Epidermal melanocyte (primary cell): ENCODE measurements at regions not wholly inside any gene's neighbourhood (a gene's known extent, or its start where the extent isn't known, plus 50 kb on each side); places are given as distances from the start of the nearest gene placed in this dataset.

ENCODE experiments used
- DNase-seq: peaks from one replicate; pipeline ENCODE4 v3.0.0; 2011; ENCODE audit warnings: low spot score; ENCODE audit not compliant: insufficient read length

- no peak for DNase-seq
Observed at GRCh38 chr10:78830062-78830975, 238.4 kb upstream of the ZMIZ1 start.

GRCh38 chr10:78830976-78831375 lies 237.8 kb upstream of the ZMIZ1 start:
- no peak for DNase-seq

GRCh38 chr10:78831461-78831860 lies 237.3 kb upstream of the ZMIZ1 start:
- DNase-seq, result no peak

DNA sequence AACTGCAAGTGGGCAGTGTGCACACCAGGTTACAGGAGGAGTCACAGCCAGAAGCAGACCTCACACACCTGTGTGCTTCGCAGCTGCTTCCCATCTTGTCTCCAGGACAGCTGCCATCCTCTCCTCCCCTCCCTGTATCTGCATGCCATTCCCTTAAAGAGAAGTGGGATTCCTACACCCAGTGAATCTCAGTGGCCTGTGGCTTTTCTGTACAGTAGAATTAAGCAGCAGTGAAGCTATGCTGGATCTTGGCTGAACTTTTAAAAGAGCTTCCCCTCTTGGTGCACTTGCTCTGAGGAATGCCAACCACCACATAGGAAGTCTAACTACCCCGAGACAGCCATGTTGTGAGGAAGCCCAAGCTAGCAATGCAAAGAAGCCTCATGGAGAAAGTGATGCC lies 236.5 kb upstream of the ZMIZ1 start:
- no peak for DNase-seq

- no peak for DNase-seq
Observed at GRCh38 chr10:78838141-78838657, 230.6 kb upstream of the ZMIZ1 start.

DNA sequence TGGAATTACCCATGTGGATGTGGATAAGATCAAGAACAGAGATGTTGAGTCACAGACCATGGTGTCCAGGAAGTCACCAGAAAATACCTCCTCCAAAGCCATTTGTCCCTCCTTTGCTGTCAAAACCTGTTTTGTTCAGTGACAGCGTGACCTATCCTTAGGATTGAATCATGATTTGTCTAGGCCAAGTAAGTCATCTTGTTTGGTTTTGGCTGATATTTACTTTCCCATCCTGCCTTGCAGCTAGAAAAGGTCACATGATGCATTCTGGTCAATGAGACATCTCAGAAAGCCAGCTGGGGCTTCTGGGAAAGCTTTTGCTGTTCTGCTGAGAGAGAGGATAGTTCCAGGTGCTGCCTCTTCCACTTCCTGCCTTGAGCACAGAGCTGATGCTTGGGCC lies 225.3 kb upstream of the ZMIZ1 start:
- DNase-seq, result no peak

DNA sequence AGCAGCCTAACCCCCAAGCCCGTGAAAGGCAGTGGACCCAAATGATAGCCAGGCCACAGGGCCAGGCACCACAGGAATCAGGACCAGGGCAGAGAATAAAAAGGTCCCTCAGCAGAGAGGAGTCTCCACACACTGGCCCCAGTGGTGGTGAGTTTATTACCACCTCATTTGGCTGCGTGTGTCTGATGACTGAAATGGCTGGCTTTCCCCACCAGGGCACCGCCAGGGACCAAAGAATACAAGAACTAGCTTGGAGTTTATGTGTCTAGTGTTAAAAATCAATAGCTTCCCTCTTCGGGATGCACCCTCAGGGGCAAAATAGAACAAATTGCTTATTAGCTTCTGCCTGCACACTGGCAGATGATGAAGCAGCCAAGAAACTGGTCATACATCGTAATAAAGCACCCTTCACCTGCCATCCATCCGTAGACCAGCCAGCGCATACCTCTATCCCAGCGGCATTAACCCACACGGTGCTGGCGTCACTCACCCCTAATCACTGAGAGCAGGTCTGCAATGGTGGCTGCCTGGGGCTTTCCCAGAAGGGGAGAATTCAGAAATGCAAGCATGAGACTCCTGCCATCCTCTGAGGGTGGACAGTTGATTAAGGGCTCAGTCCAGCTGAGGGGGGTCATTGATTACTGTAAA lies 223.7 kb upstream of the ZMIZ1 start:
- DNase-seq, result no peak

GRCh38 chr10:78846071-78846470 lies 222.7 kb upstream of the ZMIZ1 start:
- no peak for DNase-seq

DNA sequence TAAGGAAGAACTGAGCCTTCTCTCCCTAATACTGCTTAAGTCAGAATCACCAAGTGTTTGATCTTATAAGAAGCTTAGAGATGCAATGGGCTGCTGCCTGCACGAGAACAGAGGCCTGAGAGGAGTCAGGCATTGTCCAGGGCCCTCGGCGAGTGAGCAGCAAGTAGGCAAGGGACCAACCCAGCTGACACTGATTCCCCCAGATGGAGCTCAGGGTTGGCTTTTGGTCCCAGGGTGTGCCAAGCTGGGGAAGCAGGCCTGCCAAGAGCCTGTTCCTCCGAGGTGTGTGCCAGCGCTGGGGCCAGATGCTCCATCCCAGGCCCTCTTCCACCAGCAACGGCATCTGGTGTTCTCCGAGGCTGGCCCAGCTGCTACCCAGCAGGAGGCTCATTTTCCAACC lies 222.0 kb upstream of the ZMIZ1 start:
- DNase-seq, result no peak

DNA sequence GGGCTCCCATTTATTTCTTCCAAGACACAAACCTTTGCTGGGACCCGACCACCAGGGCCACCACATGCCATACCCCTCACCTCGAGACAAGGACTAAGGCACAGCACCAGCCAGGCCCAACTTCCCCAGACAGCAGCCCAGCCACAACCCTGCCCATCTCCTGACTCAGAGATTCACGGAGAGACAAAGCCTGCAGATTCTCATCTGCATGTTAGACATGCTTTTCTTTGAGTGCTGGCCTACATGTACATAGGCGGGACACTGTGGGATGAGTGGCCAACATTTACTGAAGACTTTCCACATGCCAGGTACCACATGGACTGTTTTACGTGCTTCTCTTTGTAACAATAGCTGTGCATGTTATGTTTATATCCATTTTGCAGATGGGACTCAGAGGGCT lies 221.3 kb upstream of the ZMIZ1 start:
- DNase-seq, result no peak

DNA sequence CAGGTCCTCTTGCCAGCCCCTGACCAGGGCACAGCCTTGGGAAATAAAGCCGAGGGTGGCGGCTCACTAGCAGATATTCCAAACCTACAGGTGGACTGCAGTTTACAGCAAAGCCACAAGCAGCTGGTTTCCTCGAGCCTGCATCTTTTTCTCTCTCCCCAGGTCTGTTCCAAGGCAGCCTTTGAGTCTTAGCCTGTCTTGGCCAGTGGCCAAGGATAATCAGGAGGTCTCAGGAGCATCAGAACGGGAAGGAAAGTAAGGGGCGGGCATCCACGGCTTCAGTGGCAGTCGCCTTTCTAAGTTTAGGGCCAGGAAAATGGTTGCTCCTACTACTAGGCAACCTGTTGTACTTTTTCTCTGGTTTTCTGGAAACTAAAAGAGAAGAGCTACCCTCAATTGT lies 219.7 kb upstream of the ZMIZ1 start:
- DNase-seq, result no peak

- no peak for DNase-seq
Observed at GRCh38 chr10:78849731-78850130, 219.0 kb upstream of the ZMIZ1 start.

DNA sequence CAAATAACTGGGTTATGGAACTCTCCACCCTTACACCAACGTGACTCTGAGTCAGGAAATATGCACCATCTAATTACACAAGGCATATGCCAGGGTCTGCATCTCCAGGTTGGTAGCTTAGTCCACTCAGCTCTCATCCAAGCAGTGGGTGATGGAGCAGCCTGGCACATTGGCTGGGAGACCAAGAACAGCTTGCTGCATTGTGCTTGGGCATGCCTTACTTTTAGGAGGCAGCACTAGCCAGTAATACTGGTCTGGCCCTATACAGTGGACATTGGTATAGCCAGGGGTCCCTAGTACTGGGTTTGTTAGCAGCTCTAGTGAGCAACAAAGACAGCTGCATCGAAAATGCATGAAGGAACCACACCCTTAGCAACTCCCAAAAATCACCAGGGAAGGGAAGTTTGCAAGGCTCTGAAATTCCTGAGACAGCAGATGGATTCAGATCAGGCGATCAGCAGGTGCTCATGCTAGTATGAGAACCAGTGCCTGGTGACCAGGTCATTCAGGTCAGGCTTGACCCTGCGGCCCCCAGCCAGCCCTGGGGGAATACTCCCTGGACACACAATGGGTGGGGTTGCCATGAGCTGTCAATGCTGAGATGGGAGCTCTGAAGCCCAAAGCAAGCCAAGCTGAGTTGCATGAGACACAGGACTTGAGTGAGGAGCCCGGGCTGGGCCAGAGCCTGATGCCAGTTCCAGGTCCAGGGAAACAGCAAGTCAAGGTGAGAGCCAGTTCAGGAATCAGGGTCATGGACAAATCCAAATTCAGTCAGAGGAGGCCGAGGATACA lies 217.9 kb upstream of the ZMIZ1 start:
- no peak for DNase-seq

DNA sequence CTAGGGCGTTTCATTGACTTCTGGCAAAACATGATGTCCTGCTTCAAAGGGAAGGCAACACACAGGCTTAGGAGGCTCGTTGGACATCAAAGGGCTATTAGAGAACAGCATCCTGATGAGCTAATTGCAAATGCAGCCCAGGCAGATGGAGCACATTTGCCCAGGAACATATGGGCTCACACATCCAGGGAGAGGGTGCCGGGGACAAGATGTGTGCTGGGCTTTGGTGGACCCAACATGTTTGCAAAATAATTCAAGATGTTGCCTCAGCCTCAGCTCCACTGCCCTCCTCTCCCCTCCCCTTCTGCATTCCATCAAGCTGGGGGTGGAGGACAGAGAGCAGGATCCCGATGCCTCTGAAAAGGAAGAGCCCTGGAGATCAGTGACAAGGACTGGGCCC lies 217.1 kb upstream of the ZMIZ1 start:
- DNase-seq, result peak; percentile 43

DNA sequence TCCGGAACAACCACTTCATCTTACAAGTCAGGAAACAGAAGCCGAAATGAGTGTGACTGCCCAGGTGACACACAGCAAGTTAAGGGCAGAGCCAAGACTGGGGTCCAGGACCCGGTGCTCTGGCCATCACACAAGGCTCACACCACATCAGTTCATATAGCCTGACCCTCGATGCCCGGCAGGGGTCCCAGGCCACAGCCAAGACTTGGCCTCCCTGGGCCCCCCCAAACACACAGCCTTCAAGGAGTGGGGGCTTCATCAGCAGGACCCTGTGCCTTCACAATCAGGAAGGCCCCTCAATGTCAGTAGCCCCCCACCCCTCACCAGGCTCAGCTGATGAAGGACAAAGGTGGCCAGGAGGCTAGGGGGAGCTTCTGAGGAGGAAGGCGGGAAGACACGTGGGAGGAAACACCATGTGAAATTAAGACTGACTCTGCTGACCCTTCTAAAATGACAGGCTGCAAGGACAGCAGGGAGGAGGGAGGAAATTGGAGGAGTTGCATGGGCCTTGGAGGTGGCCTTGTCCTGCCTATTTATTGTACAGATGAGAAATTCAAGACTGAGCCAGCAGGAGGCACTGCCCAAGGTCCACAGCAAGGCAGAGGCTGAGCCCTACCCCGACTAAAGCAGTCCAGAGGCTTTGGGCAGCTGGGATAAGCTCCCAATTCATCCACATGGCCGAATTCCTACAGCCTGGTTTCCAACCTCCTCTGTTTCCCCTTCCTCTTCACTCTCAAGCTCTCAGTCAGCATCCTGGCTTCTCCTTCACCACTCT lies 216.1 kb upstream of the ZMIZ1 start:
- no peak for DNase-seq

- DNase-seq, result no peak
Observed at GRCh38 chr10:78853864-78854263, 214.9 kb upstream of the ZMIZ1 start.

GRCh38 chr10:78856421-78856820 lies 212.3 kb upstream of the ZMIZ1 start:
- no peak for DNase-seq

- no peak for DNase-seq
Observed at GRCh38 chr10:78857193-78857592, 211.6 kb upstream of the ZMIZ1 start.

- DNase-seq, result no peak
Observed at GRCh38 chr10:78859266-78859665, 209.5 kb upstream of the ZMIZ1 start.

DNA sequence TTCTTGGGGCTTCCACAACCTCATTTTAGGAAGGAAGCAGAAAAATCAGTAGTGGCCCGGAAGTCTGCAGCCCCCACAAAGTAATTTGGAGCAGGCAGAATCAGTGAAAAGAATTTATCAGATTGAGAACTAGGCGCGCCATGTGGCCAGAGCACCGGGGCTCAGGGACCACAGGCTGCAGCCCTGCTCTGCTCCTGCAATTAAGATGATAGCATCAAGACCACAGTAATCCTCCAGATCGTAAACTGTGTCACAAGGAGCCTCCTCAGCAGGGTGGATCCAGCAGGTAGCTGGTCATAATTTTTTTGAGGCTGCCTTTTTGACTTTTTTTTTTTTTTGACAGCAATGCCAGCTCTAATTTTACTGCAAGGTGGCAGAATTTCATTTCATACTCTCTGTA lies 209.0 kb upstream of the ZMIZ1 start:
- no peak for DNase-seq

GRCh38 chr10:78860260-78860914 lies 208.4 kb upstream of the ZMIZ1 start:
- no peak for DNase-seq
